Stimulated activated CD4-positive, alpha-beta T cell treated with anti-CD3 and anti-CD28 coated beads, TNF-alpha, amount 100 ng/mL, for 4 hours (primary cell): ENCODE measurements at regions not wholly inside any gene's neighbourhood (a gene's known extent, or its start where the extent isn't known, plus 50 kb on each side); places are given as distances from the start of the nearest gene placed in this dataset.
"Not testable (repeated sequence)": the region's sequence is repeated elsewhere in the genome, so short reads cannot be mapped to it uniquely, and the experiment has no call there.

Experiments
- DNase-seq, 3 experiments: peaks; one replicate each; pipeline ENCODE4 v3.0.0-alpha.2; 2020; ENCODE audit warnings: low read depth in 3 of 3

- no peak for DNase-seq
Measured at GRCh38 chr9:78383130-78383529, 86.2 kb downstream of the PSAT1 start.

- no peak for DNase-seq
Measured at GRCh38 chr9:78386348-78386747, 89.4 kb downstream of the PSAT1 start.

- no peak for DNase-seq
Measured at GRCh38 chr9:78386773-78387172, 89.8 kb downstream of the PSAT1 start.

GRCh38 chr9:78393340-78393739 lies 96.4 kb downstream of the PSAT1 start:
- DNase-seq = no peak

GRCh38 chr9:78393932-78394331 lies 97.0 kb downstream of the PSAT1 start:
- no peak for DNase-seq

GRCh38 chr9:78396087-78396486 lies 99.2 kb downstream of the PSAT1 start:
- no peak for DNase-seq

- no peak for DNase-seq
Measured at GRCh38 chr9:78397045-78397444, 100.1 kb downstream of the PSAT1 start.

GRCh38 chr9:78397454-78397853 lies 100.5 kb downstream of the PSAT1 start:
- no peak for DNase-seq

- DNase-seq = no peak
Measured at GRCh38 chr9:78399153-78399552, 102.2 kb downstream of the PSAT1 start.

- DNase-seq = no peak
Measured at GRCh38 chr9:78400496-78400895, 103.6 kb downstream of the PSAT1 start.

GRCh38 chr9:78405461-78405860 lies 108.5 kb downstream of the PSAT1 start:
- DNase-seq = no peak

- DNase-seq = no peak
Measured at GRCh38 chr9:78406146-78406545, 109.2 kb downstream of the PSAT1 start.

GRCh38 chr9:78406933-78407332 lies 110.0 kb downstream of the PSAT1 start:
- DNase-seq = no peak

- DNase-seq = no peak
Measured at GRCh38 chr9:78407636-78408312, 110.8 kb downstream of the PSAT1 start.

- DNase-seq = no peak
Measured at GRCh38 chr9:78408388-78408787, 111.5 kb downstream of the PSAT1 start.

GRCh38 chr9:78409928-78410510 lies 113.1 kb downstream of the PSAT1 start:
- not testable (repeated sequence) for DNase-seq

- no peak for DNase-seq
Measured at GRCh38 chr9:78422309-78422708, 125.4 kb downstream of the PSAT1 start.

GRCh38 chr9:78424299-78424698 lies 127.4 kb downstream of the PSAT1 start:
- no peak for DNase-seq

- DNase-seq = no peak
Measured at GRCh38 chr9:78428640-78429039, 131.7 kb downstream of the PSAT1 start.

GRCh38 chr9:78430387-78430786 lies 133.5 kb downstream of the PSAT1 start:
- DNase-seq = no peak

- DNase-seq = not testable (repeated sequence)
Measured at GRCh38 chr9:78431039-78431438, 134.1 kb downstream of the PSAT1 start.

GRCh38 chr9:78436873-78437272 lies 139.9 kb downstream of the PSAT1 start:
- DNase-seq = no peak

GRCh38 chr9:78437296-78437695 lies 140.4 kb downstream of the PSAT1 start:
- no peak for DNase-seq

GRCh38 chr9:78437806-78438205 lies 140.9 kb downstream of the PSAT1 start:
- no peak for DNase-seq
